ENCODE measurements at regions not wholly inside any gene's neighbourhood (a gene's known extent, or its start where the extent isn't known, plus 50 kb on each side); places are given as distances from the start of the nearest gene placed in this dataset.

- no peak overlapping the region for H3K18ac ChIP-seq (ENCODE audit: insufficient read length, low read depth, low read length)
- H3K4me2 ChIP-seq (ENCODE audit: insufficient read depth, insufficient read length, low read length) = no peak overlapping the region
- no peak overlapping the region for H2BK20ac ChIP-seq (ENCODE audit: low read depth, low read length, poor library complexity, severe bottlenecking)
- H3K9ac ChIP-seq (ENCODE audit: extremely low read depth, insufficient read length, low read length) = no peak overlapping the region
- TF ChIP-seq, protein P1, sequence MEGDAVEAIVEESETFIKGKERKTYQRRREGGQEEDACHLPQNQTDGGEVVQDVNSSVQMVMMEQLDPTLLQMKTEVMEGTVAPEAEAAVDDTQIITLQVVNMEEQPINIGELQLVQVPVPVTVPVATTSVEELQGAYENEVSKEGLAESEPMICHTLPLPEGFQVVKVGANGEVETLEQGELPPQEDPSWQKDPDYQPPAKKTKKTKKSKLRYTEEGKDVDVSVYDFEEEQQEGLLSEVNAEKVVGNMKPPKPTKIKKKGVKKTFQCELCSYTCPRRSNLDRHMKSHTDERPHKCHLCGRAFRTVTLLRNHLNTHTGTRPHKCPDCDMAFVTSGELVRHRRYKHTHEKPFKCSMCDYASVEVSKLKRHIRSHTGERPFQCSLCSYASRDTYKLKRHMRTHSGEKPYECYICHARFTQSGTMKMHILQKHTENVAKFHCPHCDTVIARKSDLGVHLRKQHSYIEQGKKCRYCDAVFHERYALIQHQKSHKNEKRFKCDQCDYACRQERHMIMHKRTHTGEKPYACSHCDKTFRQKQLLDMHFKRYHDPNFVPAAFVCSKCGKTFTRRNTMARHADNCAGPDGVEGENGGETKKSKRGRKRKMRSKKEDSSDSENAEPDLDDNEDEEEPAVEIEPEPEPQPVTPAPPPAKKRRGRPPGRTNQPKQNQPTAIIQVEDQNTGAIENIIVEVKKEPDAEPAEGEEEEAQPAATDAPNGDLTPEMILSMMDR (conservative IDR thresholded peaks at IDR 0.05) = no peak
- H3K14ac ChIP-seq (ENCODE audit: insufficient read depth, low read length) = no peak overlapping the region
- no peaks in the 10 kb centered on the region for H3K23me2 ChIP-seq (ENCODE audit: insufficient read length, low read depth, low read length, poor library complexity, severe bottlenecking)
- WGBS (ENCODE audit: extremely low coverage, insufficient read length, low lambda C conversion rate) = no CpG with 5 or more reads among the region's 4 CpGs
- H3K27ac ChIP-seq (ENCODE audit: insufficient read length, low read depth, low read length) = no peak overlapping the region
- DNase-seq = no peak
- no peak overlapping the region for H3K27ac Mint-ChIP-seq
- H3K9me3 ChIP-seq (ENCODE audit: control insufficient read depth, low read depth, low read length) = peaks cover 26% of the 10 kb centered on the region
- no peak overlapping the region for H2AK5ac ChIP-seq (ENCODE audit: insufficient read length, low read length)
- H3T11ph ChIP-seq (ENCODE audit: low read length) = no peak overlapping the region
- no peak overlapping the region for H2BK5ac ChIP-seq (ENCODE audit: insufficient read length, low read length)
- H2BK120ac ChIP-seq (ENCODE audit: low read depth, low read length, poor library complexity, severe bottlenecking) = no peak overlapping the region
- no peak overlapping the region for H2AFZ ChIP-seq (ENCODE audit: low read length)
- no peak overlapping the region for H3K4me3 Mint-ChIP-seq
- no peak overlapping the region for H2BK15ac ChIP-seq (ENCODE audit: low read depth, low read length)
- H2BK12ac ChIP-seq (ENCODE audit: insufficient read length, low read depth, low read length) = no peak overlapping the region
- no peak overlapping the region for H3K56ac ChIP-seq (ENCODE audit: insufficient read length, low read depth, low read length)
- H4K20me1 ChIP-seq (ENCODE audit: control insufficient read depth, insufficient read depth, insufficient read length) = no peaks in the 10 kb centered on the region
- no peak overlapping the region for H4K8ac ChIP-seq (replicated peaks; ENCODE audit: insufficient read length, low read depth, low read length)
- no peak overlapping the region for H4K5ac ChIP-seq (ENCODE audit: insufficient read length, low read depth, low read length)
- H3K4ac ChIP-seq (ENCODE audit: low read depth, low read length) = no peak overlapping the region
- no peaks in the 10 kb centered on the region for H3K79me1 ChIP-seq (ENCODE audit: insufficient read depth, low read depth, low read length, poor library complexity, severe bottlenecking)
- no peaks in the 10 kb centered on the region for H3K4me1 ChIP-seq (ENCODE audit: insufficient read depth, low read length)
- H3K23ac ChIP-seq (ENCODE audit: insufficient read length, low read depth, low read length) = no peak overlapping the region
- no peak overlapping the region for H4K91ac ChIP-seq (ENCODE audit: insufficient read length, low read depth, low read length)
- H3K4me1 Mint-ChIP-seq = peaks cover 7 to 9% of the 10 kb centered on the region in 2 experiments; a peak in 3 of 4 replicates
- H3K27me3 ChIP-seq (ENCODE audit: insufficient read depth, low read length) = no peaks in the 10 kb centered on the region
- peaks cover 49 to 58% of the 10 kb centered on the region in 2 experiments for H3K9me3 Mint-ChIP-seq
- peaks cover 2% of the 10 kb centered on the region; the same call in 1 of the 2 replicates for H3K27me3 Mint-ChIP-seq (ENCODE audit: low read depth)
- H3K36me3 Mint-ChIP-seq (ENCODE audit: insufficient read depth in 1 of 3, low read depth in 3 of 3) = peaks cover 3 to 10% (median 9%) of the 10 kb centered on the region in 3 experiments; a peak in 6 of 7 replicates
- H3K79me2 ChIP-seq (ENCODE audit: insufficient read depth, low read length) = no peaks in the 10 kb centered on the region
These were observed 73.4 kb downstream of the NPAP1 start for GRCh38 chr15:24748812-24749439.

Data from H9 (cell line).